Spinal cord (tissue), 9 donors: ENCODE measurements at regions not wholly inside any gene's neighbourhood (a gene's known extent, or its start where the extent isn't known, plus 50 kb on each side); places are given as distances from the start of the nearest gene placed in this dataset.

Experiments
- DNase-seq, 6 donors: peaks; one replicate each; pipeline versions ENCODE4 v3.0.0 to v3.0.0-alpha.2; 2013 to 2015; ENCODE audit warnings: low spot score in 6 of 6, low read depth in 4 of 6
- H3K27ac ChIP-seq: one replicate; pipeline ENCODE4 v1.5.1; 2013; ENCODE audit warnings: low read depth, low read length, control low read depth
- H3K27me3 ChIP-seq: one replicate; pipeline ENCODE4 v1.6.1; 2013; ENCODE audit warnings: low read length; ENCODE audit not compliant: control insufficient read depth, insufficient read depth
- H3K36me3 ChIP-seq: one replicate; pipeline ENCODE4 v1.6.1; 2013; ENCODE audit warnings: low read length; ENCODE audit not compliant: control insufficient read depth, insufficient read depth
- H3K4me1 ChIP-seq: one replicate; pipeline ENCODE4 v1.6.1; 2013; ENCODE audit warnings: low read length; ENCODE audit not compliant: control insufficient read depth, insufficient read depth
- H3K4me3 ChIP-seq: one replicate; pipeline ENCODE4 v1.5.1; 2013; ENCODE audit warnings: low read depth, low read length, control low read depth
- H3K9me3 ChIP-seq: one replicate; pipeline ENCODE4 v1.6.1; 2013; ENCODE audit warnings: low read length; ENCODE audit not compliant: control insufficient read depth, insufficient read depth
- WGBS: methylation state at CpG from one replicate; pipeline ENCODE4 v1.1.5; 2013; ENCODE audit warnings: missing lambda C conversion rate; ENCODE audit not compliant: insufficient coverage; 5-methylcytosine and 5-hydroxymethylcytosine counted together
- donor health status: healthy.

GRCh38 chr4:124435274-124435950 lies 277.1 kb downstream of the ANKRD50 start:
- no peaks in the 10 kb centered on the region for H3K4me1 ChIP-seq
- WGBS: 87% methylated on average over 2 of the region's 2 CpGs
- H3K36me3 ChIP-seq: no peaks in the 10 kb centered on the region
- H3K4me3 ChIP-seq: no peak overlapping the region
- no peaks in the 10 kb centered on the region for H3K9me3 ChIP-seq
- no peak for DNase-seq
- no peaks in the 10 kb centered on the region for H3K27me3 ChIP-seq
- H3K27ac ChIP-seq: no peak overlapping the region

GRCh38 chr4:124437853-124438495 lies 274.6 kb downstream of the ANKRD50 start:
- H3K4me3 ChIP-seq: no peak overlapping the region
- DNase-seq: no peak
- H3K27me3 ChIP-seq: no peaks in the 10 kb centered on the region
- H3K36me3 ChIP-seq: no peaks in the 10 kb centered on the region
- no peaks in the 10 kb centered on the region for H3K4me1 ChIP-seq
- H3K9me3 ChIP-seq: no peaks in the 10 kb centered on the region
- H3K27ac ChIP-seq: no peak overlapping the region

GRCh38 chr4:124445071-124445470 lies 267.5 kb downstream of the ANKRD50 start:
- peaks cover 1% of the 10 kb centered on the region for H3K9me3 ChIP-seq
- DNase-seq: no peak
- 97% methylated on average over 5 of the region's 5 CpGs for WGBS
- H3K27me3 ChIP-seq: no peaks in the 10 kb centered on the region
- no peaks in the 10 kb centered on the region for H3K36me3 ChIP-seq
- no peak overlapping the region for H3K4me3 ChIP-seq
- no peaks in the 10 kb centered on the region for H3K4me1 ChIP-seq
- no peak overlapping the region for H3K27ac ChIP-seq

GRCh38 chr4:124449881-124450280 lies 262.7 kb downstream of the ANKRD50 start:
- no CpG with 5 or more reads among the region's 1 CpG for WGBS
- DNase-seq: no peak
- no peaks in the 10 kb centered on the region for H3K27me3 ChIP-seq

GRCh38 chr4:124450851-124451250 lies 261.7 kb downstream of the ANKRD50 start:
- Histone ChIP-seq H3K27ac (no peak overlapping the region), H3K4me1 (no peaks in the 10 kb centered on the region), H3K4me3 (no peak overlapping the region), H3K36me3 (no peaks in the 10 kb centered on the region), H3K9me3 (no peaks in the 10 kb centered on the region), H3K27me3 (no peaks in the 10 kb centered on the region)
- no CpG with 5 or more reads among the region's 2 CpGs for WGBS
- DNase-seq: peak in 2 of 6 donors; percentile 4 to 16

More at GRCh38 chr4:124449881-124450280, 262.7 kb downstream of the ANKRD50 start:
- Histone ChIP-seq H3K4me3 (no peak overlapping the region), H3K27ac (no peak overlapping the region), H3K4me1 (no peaks in the 10 kb centered on the region), H3K36me3 (no peaks in the 10 kb centered on the region), H3K9me3 (no peaks in the 10 kb centered on the region)

- no peak for DNase-seq
- Histone ChIP-seq H3K4me3 (no peak overlapping the region), H3K27me3 (no peaks in the 10 kb centered on the region), H3K4me1 (no peaks in the 10 kb centered on the region), H3K36me3 (no peaks in the 10 kb centered on the region), H3K9me3 (no peaks in the 10 kb centered on the region), H3K27ac (no peak overlapping the region)
- WGBS: no CpG with 5 or more reads among the region's 2 CpGs
These were observed 257.7 kb downstream of the ANKRD50 start for GRCh38 chr4:124454772-124455270.

- Histone ChIP-seq H3K4me1 (no peaks in the 10 kb centered on the region), H3K27ac (no peak overlapping the region), H3K27me3 (no peaks in the 10 kb centered on the region), H3K4me3 (no peak overlapping the region), H3K9me3 (no peaks in the 10 kb centered on the region), H3K36me3 (no peaks in the 10 kb centered on the region)
- no CpG with 5 or more reads among the region's 3 CpGs for WGBS
- DNase-seq: no peak
These were observed 256.9 kb downstream of the ANKRD50 start for GRCh38 chr4:124455671-124456070.

- H3K27ac ChIP-seq: no peak overlapping the region
- no peak overlapping the region for H3K4me3 ChIP-seq
These were observed 253.2 kb downstream of the ANKRD50 start for GRCh38 chr4:124459196-124459940.

GRCh38 chr4:124459941-124460310 lies 252.6 kb downstream of the ANKRD50 start:
- DNase-seq: peak in 5 of 6 donors; percentile 26 to 91 (median 39)
- no peaks in the 10 kb centered on the region for H3K27me3 ChIP-seq
- no peak overlapping the region for H3K4me3 ChIP-seq
- no peaks in the 10 kb centered on the region for H3K4me1 ChIP-seq
- H3K27ac ChIP-seq: no peak overlapping the region
- no peaks in the 10 kb centered on the region for H3K36me3 ChIP-seq
- 0% methylated on average over 3 of the region's 5 CpGs for WGBS
- H3K9me3 ChIP-seq: peaks cover 5% of the 10 kb centered on the region

More at GRCh38 chr4:124459196-124459940, 253.2 kb downstream of the ANKRD50 start:
- H3K36me3 ChIP-seq: no peaks in the 10 kb centered on the region
- WGBS: 29% methylated on average over 3 of the region's 3 CpGs
- H3K4me1 ChIP-seq: no peaks in the 10 kb centered on the region
- peaks cover 5% of the 10 kb centered on the region for H3K9me3 ChIP-seq
- DNase-seq: peak in 1 of 6 donors; percentile 13
- no peaks in the 10 kb centered on the region for H3K27me3 ChIP-seq
